ENCODE measurements at regions not wholly inside any gene's neighbourhood (a gene's known extent, or its start where the extent isn't known, plus 50 kb on each side); places are given as distances from the start of the nearest gene placed in this dataset.

DNA sequence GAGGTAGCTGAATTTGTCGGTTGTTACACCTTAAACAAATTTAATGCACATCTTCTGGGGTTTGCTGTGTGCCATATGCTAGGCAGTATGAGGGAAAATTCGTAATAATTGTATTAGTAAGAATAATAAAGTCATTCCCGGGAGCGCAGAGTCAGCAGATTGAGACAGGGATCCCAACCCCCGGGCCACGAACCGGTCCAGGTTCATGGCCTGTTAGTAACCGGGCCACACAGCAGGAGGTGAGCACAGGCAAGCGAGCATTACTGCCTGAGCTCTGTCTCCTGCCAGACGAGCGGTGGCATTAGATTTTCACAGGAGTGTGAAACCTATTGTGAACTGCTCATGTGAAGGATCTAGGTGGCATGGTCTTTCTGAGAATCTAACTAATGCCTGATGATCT lies 114.9 kb downstream of the PCDH7 start:
- DNase-seq (ENCODE audit: low read depth, low spot score): no peak
- no peak overlapping the region for H3K4me3 ChIP-seq (ENCODE audit: low read length)

DNA sequence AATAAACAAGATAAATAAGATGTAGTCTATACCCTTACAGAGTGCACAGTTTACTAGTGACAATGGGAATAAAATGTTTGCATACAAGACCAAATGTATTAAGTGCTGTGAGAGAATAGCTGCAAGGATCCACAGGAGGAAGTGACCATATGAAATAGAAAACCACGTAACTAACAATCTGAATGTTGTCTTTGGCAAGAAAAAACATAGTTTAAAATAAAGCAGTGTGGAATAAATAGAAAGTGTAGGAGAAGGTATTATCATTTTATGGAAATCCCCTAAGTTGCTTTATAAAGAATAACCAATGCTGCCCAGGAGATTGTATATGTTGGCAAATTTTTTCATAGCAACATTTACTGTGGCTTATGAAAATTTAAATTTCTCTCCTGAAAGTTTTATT lies 116.1 kb downstream of the PCDH7 start:
- H3K4me3 ChIP-seq (ENCODE audit: low read length): no peak overlapping the region
- DNase-seq (ENCODE audit: low read depth, low spot score): no peak

DNA sequence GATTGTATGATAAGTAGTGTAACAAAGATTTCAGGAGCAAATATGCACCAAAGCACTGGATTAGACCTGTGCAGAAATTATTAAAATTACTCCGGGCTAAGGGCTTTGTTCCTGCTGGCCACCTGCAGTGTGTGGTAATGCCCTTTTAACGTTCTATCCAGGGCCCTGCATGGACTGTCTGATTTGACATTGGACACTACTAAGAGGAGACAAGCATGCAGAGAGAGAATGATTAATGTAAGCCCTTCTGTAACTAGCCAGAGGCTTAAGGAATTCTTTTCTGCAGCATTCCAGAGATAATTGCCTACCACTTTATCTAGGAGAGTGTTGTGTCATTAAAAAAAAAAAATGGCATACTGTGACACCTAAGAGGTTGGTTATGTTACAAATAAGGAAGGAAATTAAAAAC lies 117.0 kb downstream of the PCDH7 start:
- H3K4me3 ChIP-seq (ENCODE audit: low read length): no peak overlapping the region
- DNase-seq (ENCODE audit: low read depth, low spot score): no peak

DNA sequence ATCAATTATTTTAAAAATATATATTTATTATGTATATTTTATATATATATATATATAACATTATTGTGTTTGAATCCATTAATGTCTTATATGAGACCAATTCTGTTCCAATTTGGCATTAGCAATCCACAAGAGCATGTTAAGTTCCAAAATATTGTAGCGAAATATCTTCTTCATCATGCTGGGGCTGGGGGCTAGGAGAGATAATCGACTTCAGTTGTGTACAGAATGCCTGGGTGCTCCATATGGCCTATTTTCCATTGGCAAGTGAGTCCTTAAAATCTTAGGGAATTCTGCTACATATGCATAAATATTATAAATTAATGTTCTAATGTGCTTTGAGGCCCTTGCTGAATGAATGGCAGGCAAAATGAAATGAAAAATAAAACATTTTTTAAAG lies 117.7 kb downstream of the PCDH7 start:
- no peak for DNase-seq (ENCODE audit: low read depth, low spot score)
- no peak overlapping the region for H3K4me3 ChIP-seq (ENCODE audit: low read length)

DNA sequence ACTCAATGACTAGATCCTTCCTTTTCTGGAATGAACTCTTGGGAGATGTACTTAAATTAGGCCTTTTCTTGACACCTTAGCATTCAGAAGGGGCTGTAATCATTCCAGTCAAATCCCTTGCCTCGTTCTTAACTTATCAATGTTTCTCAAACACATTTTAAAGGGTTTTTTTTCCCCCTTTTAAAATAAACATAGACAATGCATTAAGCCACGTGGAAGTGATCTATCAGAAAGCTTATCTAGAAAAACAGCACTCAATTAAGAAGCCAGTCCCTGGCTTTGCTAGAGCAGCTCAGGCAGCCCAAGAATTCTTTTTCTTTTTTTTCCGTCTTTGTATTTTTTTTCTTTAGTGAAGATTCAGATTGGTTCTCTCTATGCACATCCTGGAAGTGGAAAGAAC lies 118.2 kb downstream of the PCDH7 start:
- DNase-seq (ENCODE audit: low read depth, low spot score): no peak
- H3K4me3 ChIP-seq (ENCODE audit: low read length): no peak overlapping the region

DNA sequence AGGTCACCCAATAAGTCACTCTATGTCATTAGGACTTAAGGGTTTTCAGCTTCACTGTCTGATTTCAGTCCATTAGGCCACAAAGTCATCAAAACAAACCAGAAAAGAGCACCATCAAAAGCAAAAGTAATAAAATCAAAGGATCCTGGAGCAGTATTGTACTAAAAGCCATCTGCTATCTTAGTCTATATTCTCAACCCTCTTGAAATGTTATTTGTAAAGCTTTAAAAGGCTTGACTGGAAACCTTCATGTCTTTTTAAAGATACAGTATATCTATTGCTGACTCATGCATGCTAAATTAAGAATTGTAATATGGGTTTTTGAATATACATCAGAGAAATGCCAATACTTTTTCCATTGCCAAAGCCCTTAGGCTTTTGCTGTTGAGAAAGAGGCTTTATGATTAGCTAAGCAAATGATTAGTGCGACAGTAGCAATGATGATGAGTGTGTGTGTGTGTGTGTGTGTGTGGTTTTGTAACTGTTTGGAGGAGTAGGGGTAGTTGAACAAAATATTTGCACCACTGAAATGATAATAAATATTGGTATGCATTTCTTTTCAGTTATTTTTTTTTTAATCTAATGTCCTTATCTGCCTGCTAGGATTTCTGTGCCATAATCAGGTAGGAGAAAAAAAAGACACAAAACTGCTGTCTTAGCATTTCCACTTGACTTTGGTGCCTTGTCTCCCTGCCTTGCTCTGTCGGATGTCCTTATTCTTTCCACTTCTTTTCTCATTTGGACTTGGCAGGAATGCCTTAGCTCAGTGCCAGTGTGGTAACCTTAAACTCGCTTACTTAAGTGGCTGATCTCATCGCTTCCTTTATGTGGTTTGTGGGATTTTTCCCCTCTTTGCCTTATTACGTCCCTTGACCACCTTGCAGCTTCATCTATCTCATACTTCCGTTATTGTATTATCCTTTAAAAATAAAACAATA lies 119.7 kb downstream of the PCDH7 start:
- no peak for DNase-seq (ENCODE audit: low read depth, low spot score)
- H3K4me3 ChIP-seq (ENCODE audit: low read length): no peak overlapping the region

DNA sequence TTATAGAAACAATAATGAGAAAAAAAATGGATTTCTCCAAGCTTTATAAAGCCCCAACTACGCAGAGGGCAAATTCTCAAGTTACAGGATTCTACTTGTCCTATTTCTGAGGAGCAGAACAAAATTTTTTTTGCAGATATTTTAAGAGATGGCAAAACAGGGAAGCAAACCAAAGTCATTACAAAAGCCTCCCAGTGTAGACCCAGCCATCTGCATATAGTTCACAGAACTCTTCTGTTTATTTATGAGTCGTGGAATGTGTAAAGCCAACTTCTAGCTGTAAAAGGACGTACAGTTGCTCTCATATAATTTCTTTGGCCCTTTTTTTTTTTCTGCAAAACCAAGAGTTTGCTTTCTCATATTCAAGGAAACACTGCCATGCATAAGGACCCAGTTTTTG lies 120.4 kb downstream of the PCDH7 start:
- H3K4me3 ChIP-seq (ENCODE audit: low read length): no peak overlapping the region
- no peak for DNase-seq (ENCODE audit: low read depth, low spot score)

DNA sequence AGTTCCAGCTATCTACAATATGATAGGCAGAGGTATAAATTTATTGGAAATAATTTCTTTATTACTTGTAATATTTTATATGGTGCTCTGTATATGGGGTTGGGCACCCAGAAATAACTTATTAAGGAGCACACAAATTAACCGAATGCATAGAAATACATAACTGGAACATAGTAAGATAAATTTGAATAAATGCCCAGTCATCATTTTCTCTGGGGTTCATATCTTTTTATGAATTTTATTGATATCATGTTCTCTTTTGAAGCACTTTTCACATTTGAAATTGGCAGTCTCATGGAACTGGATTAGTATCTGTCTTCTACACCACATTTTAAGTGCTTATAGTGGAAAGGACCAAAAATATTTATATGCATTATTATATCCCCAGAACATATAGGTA lies 122.0 kb downstream of the PCDH7 start:
- H3K4me3 ChIP-seq (ENCODE audit: low read length): no peak overlapping the region
- DNase-seq (ENCODE audit: low read depth, low spot score): no peak

DNA sequence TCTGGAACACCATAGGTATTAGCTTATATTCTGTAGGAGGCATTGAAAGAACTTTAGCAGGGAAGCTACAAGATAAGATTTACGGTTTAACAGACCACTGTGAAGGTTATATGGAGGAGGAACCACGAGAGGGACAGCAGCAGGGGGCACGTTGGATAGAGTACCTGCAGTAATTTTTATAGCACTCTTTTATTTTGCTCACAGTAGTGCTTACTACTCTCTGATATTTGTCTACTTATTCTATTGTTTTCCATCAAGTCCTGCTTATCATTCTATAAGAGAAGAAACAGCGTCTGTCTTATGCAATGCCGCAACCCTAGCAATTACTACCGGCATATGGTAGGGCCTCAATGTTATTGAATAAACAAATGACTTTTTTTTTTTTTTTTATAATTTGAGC lies 122.5 kb downstream of the PCDH7 start:
- H3K4me3 ChIP-seq (ENCODE audit: low read length): no peak overlapping the region
- no peak for DNase-seq (ENCODE audit: low read depth, low spot score)

DNA sequence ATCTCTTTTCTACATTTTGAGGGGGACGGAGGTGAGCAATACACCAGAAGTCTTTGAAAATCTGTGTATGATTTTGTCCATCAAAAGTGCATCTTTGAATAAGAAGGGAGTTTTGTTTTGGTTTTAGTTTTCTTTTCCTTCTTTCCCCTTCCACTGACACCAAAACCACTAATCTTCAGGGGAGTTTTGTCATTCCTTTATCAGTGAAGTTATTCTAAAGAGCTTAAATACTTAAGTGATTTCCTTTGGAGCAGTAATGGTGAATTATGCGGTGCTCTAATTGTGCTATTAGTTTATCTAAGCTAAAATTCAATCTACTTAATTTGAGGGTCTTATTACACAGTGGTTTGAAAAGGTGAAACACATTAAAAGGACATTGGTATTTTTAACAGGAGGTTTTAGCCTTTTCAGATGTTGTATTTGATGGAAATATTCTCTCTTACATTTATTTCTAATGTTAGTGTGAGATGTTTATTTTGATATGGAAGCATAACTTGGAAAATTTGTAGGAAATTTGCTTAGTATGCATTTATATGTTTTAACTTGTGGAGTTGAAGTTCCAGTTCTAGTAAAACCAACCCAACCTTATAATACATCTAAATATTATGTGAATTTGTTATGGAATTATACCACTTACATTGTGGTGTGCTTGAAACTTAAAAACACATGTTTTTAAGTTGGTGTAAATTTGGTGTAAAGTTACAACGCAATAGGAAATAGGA lies 124.9 kb downstream of the PCDH7 start:
- no peak overlapping the region for H3K4me3 ChIP-seq (ENCODE audit: low read length)
- DNase-seq (ENCODE audit: low read depth, low spot score): no peak

DNA sequence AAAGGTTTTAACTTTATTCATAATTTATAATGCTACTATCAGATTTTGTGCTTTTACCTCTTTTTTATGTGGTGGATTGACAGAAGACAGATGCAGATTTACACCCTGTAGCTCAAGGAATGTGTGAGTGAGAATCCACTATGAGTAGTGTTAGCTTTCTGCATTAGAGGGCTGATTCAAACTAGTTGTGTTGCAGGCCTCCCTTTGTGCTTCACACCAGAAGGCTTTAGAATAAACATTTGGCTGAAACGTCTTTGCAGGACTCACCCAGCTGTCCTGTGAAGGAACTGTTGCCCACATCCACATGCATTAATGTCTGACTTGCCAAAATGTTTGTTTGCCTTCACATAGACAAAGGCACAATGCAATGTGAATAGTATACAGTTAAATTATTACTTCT lies 127.0 kb downstream of the PCDH7 start:
- DNase-seq (ENCODE audit: low read depth, low spot score): no peak
- H3K4me3 ChIP-seq (ENCODE audit: low read length): no peak overlapping the region

DNA sequence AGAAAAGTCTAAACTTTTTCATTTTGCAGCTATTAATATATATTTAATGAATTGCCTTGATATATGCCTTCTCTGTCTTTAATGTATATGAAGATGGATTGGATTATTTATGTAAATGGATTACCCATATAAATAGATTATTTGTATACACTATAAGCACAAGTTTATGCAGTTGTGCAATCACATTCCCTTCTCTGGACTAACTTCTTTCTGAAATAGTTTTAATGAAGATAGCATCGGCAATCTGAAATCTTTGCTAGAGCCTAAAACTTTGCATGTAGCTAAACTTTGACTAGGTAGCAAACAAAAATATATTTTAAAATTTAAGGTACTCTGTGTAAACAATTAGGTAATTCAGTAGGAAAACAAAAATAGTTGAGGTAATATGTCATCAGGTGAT lies 127.8 kb downstream of the PCDH7 start:
- no peak for DNase-seq (ENCODE audit: low read depth, low spot score)
- H3K4me3 ChIP-seq (ENCODE audit: low read length): no peak overlapping the region

DNA sequence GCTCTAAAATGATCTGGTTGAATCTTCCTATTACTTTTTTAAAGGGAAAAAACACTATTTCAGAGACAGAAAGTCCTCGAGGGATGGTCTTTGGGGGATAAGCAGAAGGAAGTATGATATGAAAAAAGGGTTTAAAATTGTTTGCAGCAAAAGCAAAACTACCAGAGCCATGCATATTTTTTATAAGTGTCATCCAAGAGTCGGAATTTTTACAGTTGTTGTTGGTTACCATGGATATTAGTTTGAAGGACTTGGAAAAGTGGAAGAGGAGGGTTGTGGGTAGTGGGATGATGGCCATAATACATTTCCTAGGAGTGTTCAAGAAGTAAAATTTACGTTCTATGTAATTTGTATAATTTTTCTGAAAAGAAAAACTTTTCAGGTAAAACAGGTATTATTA lies 134.4 kb downstream of the PCDH7 start:
- DNase-seq (ENCODE audit: low read depth, low spot score): no peak
- no peak overlapping the region for H3K4me3 ChIP-seq (ENCODE audit: low read length)

DNA sequence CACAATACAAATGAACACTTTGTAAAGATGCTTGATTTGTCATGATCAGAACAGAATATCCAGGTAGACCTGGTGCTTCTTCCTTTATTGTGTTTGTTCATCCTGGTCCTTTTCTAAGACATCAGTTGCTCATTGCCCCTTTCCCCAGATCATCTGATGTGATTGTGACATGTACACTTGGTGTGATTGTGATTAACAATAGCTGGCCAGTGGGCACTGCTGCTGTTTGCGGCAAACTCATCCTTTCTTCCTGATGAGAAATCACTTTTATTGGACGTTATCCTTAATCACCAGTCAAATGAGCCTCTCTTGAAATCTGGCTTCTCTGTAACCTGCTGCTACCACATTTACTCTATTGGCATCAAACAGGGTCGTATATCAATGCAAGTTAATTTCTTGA lies 135.1 kb downstream of the PCDH7 start:
- no peak overlapping the region for H3K4me3 ChIP-seq (ENCODE audit: low read length)
- no peak for DNase-seq (ENCODE audit: low read depth, low spot score)

DNA sequence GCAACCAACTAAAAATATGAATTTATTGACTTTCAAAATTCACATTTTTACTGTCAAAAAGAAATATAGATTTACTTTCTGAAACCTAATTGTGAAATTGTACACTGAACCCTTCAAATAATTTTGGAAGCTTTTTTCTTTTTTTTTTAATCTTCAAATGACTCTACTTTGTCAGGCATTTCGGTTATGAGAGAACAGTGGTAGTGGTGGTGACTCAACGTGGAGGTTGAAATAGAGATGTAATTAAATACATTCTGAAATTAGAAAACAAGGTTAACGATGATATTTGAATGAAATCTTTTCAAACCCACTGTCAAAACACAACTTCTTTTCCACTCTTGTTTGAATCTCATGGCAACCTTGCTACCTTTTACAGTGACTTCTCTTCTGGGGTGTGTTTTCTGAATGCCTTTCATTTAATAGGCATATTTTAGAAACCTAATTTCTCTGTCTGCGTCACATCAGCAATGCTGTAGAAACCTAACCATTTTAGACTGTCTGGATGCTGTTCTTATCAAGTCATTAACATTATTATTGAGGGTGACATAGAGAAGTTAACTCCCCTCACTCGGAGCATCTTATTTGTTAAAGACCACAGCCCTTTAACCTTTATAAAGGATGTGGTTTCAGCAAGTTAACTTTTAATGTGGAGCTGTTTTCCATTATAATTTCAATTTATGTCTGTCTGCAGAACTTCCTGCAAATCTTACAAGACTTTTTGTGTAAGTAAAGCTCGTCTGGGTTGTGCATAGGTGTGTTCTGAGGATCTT lies 136.8 kb downstream of the PCDH7 start:
- DNase-seq (ENCODE audit: low read depth, low spot score): no peak

DNA sequence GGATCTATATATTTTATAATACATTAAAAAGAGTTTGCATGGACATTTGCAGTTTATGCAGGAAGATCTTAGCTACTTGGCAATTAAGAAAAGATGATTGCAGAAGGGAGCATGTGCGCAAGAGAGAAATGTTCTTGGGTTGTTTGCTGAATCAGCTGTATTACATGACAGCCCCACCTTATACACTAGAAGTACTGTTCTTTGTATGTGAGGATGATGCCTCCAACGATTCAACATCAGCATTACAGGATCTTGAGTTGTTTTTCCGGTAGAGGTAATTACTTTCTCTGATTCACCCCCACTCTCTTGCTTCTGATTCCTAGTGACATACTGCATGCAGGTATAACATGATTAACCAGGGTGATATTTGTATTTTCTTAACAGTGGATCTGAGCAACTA lies 140.8 kb downstream of the PCDH7 start:
- no peak for DNase-seq (ENCODE audit: low read depth, low spot score)
- no peak overlapping the region for H3K4me3 ChIP-seq (ENCODE audit: low read length)

More for the DNA sequence above, 136.8 kb downstream of the PCDH7 start:
- no peak overlapping the region for H3K4me3 ChIP-seq (ENCODE audit: low read length)

DNA sequence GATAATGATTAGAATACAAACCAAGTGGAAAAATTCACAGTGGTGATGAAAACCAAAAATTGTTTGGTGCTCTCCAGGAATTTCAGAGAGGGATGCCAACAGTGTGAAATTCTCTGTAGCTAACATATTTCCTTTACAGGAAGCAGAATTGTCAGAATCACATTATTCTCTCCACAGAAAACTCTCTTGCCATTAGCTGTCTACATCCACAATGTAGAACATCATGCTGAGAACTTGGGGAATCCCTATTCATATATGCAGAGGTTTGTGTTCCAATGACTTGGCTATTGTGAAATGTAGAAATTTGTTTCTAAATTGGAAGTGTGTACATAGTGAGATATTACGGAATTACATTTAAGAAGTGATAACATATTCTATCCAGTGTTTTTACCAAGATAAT lies 142.0 kb downstream of the PCDH7 start:
- H3K4me3 ChIP-seq (ENCODE audit: low read length): no peak overlapping the region
- no peak for DNase-seq (ENCODE audit: low read depth, low spot score)

DNA sequence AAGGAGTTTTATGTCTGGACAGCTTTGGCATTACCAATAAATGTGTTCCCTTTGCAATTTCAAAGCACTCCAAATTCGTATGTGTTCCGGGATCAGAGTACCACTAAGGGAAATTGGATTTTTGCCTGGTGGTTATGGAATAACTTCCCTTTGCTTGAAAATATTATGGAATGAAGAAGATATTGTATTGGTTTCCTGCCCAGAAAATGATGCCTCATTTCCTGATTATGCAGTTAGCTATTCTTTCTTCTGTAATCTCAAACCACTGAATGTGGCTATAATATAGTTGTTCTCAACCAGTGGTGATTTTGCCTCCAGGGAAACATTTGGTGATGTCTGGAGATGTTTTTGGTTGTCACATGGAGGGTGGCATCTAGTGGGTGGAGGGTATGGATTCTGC lies 142.9 kb downstream of the PCDH7 start:
- DNase-seq (ENCODE audit: low read depth, low spot score): no peak
- no peak overlapping the region for H3K4me3 ChIP-seq (ENCODE audit: low read length)

DNA sequence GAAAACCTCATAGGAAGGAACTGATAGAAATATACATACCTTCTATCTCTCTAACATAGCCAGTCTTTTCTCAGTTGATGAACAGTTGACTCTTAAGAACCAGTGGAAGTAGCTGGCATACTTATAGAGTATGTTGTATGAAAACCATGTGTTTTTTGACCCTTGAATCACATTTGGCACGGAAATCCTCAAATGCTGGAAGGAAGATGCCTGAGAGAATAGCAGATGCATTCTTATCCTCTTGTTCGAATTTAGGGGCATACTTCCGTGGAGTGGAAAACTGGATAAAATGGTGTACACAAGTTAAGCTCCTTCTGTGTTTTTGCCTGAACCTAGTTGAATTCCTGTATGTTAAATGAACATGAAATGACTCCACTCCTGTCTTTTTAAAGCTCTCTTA lies 145.5 kb downstream of the PCDH7 start:
- no peak for DNase-seq (ENCODE audit: low read depth, low spot score)
- H3K4me3 ChIP-seq (ENCODE audit: low read length): no peak overlapping the region

DNA sequence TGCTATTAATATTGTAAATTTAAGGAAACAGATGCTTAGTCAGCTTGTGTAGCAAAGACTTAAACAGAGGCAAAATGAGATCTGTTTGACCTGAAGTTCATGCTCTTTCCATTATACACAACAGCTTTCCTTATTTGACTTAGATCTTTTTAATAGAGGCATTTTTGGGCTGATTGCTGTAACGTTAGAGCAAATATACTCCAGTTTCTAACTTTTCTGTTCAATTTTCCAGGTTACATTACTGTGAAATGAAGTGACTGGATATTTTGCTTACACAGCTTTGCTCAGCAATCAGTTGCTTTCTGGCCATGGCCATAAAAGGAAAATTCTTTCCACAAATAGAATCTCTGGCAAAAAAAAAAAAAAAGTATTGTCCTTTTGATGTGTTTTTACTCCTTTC lies 146.2 kb downstream of the PCDH7 start:
- no peak overlapping the region for H3K4me3 ChIP-seq (ENCODE audit: low read length)
- no peak for DNase-seq (ENCODE audit: low read depth, low spot score)
